ENCODE measurements at regions not wholly inside any gene's neighbourhood (a gene's known extent, or its start where the extent isn't known, plus 50 kb on each side); places are given as distances from the start of the nearest gene placed in this dataset.

DNA sequence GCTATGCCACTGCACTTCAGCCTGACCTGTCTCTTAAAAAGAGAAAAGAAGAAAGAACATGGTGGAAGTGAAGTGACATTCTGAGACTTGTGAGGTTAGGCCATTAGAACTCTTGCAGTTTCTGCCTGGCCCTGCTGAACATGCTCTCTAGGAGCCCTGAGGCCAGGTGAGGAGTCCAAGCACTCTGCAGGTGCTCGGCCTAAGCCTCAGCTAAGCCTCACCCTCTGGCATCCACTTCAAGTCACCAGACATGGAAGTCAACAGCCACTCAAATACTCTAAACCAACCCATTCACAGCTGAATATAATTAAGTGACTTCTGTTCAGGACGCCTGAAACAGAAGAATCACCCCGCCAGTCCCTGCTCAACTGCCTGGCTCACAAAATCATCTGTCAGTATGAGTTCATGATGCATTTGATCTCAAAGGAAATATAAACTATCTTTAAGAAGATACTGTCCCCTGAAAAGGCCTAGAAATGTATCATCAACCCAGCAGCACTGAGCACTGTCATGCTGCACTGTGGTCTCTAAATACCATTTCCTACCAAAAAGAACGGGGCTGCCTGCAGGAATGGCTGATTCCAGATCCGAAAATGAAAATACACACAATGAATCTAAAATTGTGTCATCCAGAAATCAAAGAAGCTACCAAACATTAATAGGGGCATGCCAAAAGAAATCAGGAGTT lies 118.8 kb downstream of the PSMG1 start:
- no peak overlapping the region for H3K4me3 Mint-ChIP-seq (ENCODE audit: unreplicated experiment)
- DNase-seq (ENCODE audit: low spot score) = no peak
- TF ChIP-seq, protein P1, sequence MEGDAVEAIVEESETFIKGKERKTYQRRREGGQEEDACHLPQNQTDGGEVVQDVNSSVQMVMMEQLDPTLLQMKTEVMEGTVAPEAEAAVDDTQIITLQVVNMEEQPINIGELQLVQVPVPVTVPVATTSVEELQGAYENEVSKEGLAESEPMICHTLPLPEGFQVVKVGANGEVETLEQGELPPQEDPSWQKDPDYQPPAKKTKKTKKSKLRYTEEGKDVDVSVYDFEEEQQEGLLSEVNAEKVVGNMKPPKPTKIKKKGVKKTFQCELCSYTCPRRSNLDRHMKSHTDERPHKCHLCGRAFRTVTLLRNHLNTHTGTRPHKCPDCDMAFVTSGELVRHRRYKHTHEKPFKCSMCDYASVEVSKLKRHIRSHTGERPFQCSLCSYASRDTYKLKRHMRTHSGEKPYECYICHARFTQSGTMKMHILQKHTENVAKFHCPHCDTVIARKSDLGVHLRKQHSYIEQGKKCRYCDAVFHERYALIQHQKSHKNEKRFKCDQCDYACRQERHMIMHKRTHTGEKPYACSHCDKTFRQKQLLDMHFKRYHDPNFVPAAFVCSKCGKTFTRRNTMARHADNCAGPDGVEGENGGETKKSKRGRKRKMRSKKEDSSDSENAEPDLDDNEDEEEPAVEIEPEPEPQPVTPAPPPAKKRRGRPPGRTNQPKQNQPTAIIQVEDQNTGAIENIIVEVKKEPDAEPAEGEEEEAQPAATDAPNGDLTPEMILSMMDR (IDR thresholded peaks at IDR 0.05; ENCODE audit: unreplicated experiment) = no peak
- no peaks in the 10 kb centered on the region for H3K27me3 Mint-ChIP-seq (ENCODE audit: unreplicated experiment)
- H3K36me3 Mint-ChIP-seq (ENCODE audit: low read depth, unreplicated experiment) = peaks cover 7% of the 10 kb centered on the region
- no peaks in the 10 kb centered on the region for H3K9me3 Mint-ChIP-seq (ENCODE audit: unreplicated experiment)
- H3K27ac Mint-ChIP-seq (ENCODE audit: unreplicated experiment) = no peak overlapping the region
- peaks cover 12% of the 10 kb centered on the region for H3K4me1 Mint-ChIP-seq (ENCODE audit: unreplicated experiment)

DNA sequence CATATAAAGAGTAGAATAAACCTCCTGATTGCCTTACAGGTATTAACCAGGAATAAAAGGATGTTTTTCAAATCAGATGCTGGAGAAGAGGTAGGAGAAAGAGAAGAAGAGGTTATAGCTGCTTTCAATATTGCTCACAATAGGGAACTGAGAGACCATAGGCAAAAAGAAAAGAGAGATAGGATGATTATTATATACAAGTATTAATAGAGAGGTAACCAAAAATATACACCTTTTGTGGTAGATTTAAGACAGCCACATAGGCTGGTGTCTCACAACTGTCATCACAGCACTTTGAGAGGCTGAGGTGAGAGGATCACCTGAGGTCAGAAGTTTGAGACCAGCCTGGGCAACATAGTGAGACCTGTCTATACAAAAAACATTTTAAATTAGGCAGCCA lies 119.7 kb downstream of the PSMG1 start:
- H3K9me3 Mint-ChIP-seq (ENCODE audit: unreplicated experiment) = no peaks in the 10 kb centered on the region
- H3K4me3 Mint-ChIP-seq (ENCODE audit: unreplicated experiment) = no peak overlapping the region
- TF ChIP-seq, protein P1 (IDR thresholded peaks at IDR 0.05; ENCODE audit: unreplicated experiment) = no peak

DNA sequence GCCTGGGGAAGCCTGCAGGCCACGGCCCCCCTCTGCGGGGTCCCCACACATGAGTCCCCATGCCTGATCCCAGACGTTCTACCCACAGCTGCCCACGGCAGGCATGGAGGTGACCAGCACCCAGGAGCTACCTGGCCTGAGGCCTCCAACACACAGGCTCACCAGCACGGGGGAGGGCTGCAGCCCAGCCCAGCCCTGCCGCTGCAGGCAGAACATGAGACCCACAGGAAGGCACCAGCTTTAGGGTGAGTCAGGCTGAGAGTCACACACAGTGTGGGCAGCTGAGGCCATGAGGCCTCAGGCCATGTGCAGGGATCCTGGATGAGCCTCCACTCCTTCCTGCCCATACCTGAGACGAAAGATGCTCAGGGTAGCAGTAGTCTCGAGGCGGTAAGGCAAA lies 121.1 kb downstream of the PSMG1 start:
- TF ChIP-seq, protein P1 (IDR thresholded peaks at IDR 0.05; ENCODE audit: unreplicated experiment) = no peak
- no peak overlapping the region for H3K27ac Mint-ChIP-seq (ENCODE audit: unreplicated experiment)
- no peak overlapping the region for H3K4me3 Mint-ChIP-seq (ENCODE audit: unreplicated experiment)
- no peaks in the 10 kb centered on the region for H3K9me3 Mint-ChIP-seq (ENCODE audit: unreplicated experiment)
- DNase-seq (ENCODE audit: low spot score) = no peak
- peaks cover 7% of the 10 kb centered on the region for H3K36me3 Mint-ChIP-seq (ENCODE audit: low read depth, unreplicated experiment)
- H3K27me3 Mint-ChIP-seq (ENCODE audit: unreplicated experiment) = no peaks in the 10 kb centered on the region
- peaks cover 12% of the 10 kb centered on the region for H3K4me1 Mint-ChIP-seq (ENCODE audit: unreplicated experiment)

More for the DNA sequence above, 119.7 kb downstream of the PSMG1 start:
- no peak overlapping the region for H3K27ac Mint-ChIP-seq (ENCODE audit: unreplicated experiment)
- no peaks in the 10 kb centered on the region for H3K27me3 Mint-ChIP-seq (ENCODE audit: unreplicated experiment)
- peaks cover 7% of the 10 kb centered on the region for H3K36me3 Mint-ChIP-seq (ENCODE audit: low read depth, unreplicated experiment)
- no peak for DNase-seq (ENCODE audit: low spot score)
- H3K4me1 Mint-ChIP-seq (ENCODE audit: unreplicated experiment) = peaks cover 12% of the 10 kb centered on the region

DNA sequence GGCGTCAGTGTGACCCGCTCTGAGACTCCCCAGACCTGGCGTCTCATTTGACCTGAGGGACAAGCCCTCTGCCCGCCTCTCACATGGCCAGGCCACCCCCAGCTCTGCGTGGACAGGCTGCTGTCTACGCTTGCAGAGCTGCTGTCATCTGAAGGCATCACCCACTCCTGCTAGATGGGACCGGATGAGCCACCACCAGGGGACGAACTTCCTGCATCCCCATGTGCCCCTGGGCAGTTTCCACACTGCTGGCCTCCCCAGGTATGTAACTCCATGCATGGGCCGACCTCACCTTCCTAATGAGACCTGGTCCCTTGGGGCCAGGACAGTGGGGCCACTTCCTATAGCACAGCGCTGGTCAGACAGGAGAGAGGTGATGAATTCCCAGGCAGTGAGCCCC lies 121.5 kb downstream of the PSMG1 start:
- no peaks in the 10 kb centered on the region for H3K27me3 Mint-ChIP-seq (ENCODE audit: unreplicated experiment)
- H3K9me3 Mint-ChIP-seq (ENCODE audit: unreplicated experiment) = no peaks in the 10 kb centered on the region
- H3K4me1 Mint-ChIP-seq (ENCODE audit: unreplicated experiment) = peaks cover 10% of the 10 kb centered on the region
- peaks cover 7% of the 10 kb centered on the region for H3K36me3 Mint-ChIP-seq (ENCODE audit: low read depth, unreplicated experiment)
- DNase-seq (ENCODE audit: low spot score) = no peak
- TF ChIP-seq, protein P1 (IDR thresholded peaks at IDR 0.05; ENCODE audit: unreplicated experiment) = no peak
- H3K27ac Mint-ChIP-seq (ENCODE audit: unreplicated experiment) = no peak overlapping the region
- H3K4me3 Mint-ChIP-seq (ENCODE audit: unreplicated experiment) = no peak overlapping the region

DNA sequence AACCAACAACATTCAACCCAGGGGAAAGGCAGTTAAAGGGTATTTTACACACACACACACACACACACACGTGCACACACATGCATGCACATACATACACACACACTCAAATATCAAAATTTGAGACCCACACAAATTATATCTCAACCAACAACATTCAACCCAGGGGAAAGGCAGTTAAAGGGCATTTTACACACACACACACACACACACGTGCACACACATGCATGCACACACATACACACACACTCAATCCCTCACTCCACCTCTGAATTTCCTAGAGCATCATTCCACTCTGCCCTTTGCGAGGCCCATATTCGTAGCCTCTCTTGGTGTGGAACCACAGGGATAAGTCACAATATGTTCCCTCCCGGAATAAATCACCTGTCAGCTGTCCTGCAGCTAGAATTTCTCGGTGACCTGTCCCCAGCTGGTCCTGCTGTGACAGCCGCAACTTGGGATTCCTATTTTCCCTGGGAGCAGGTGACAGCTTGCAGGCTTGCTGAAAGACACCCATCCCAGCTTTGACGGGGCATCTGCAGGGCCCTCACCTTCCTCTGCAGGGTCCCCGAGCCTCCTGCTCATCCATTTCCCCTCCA lies 122.7 kb downstream of the PSMG1 start:
- Mint-ChIP-seq H3K27me3 (ENCODE audit: unreplicated experiment) (no peaks in the 10 kb centered on the region), H3K36me3 (ENCODE audit: low read depth, unreplicated experiment) (peaks cover 7% of the 10 kb centered on the region), H3K4me1 (ENCODE audit: unreplicated experiment) (peaks cover 4% of the 10 kb centered on the region), H3K27ac (ENCODE audit: unreplicated experiment) (no peak overlapping the region), H3K4me3 (ENCODE audit: unreplicated experiment) (no peak overlapping the region), H3K9me3 (ENCODE audit: unreplicated experiment) (no peaks in the 10 kb centered on the region)
- TF ChIP-seq, protein P1 (IDR thresholded peaks at IDR 0.05; ENCODE audit: unreplicated experiment) = no peak
- no peak for DNase-seq (ENCODE audit: low spot score)
